OCI-LY7 (cell line): ENCODE measurements at regions not wholly inside any gene's neighbourhood (a gene's known extent, or its start where the extent isn't known, plus 50 kb on each side); places are given as distances from the start of the nearest gene placed in this dataset.

Experiments
- BruUV-seq: library from RNA; stranded (reverse); fragments of 400-500 nt; replicated peaks from 2 replicates; lab custom pipeline; 2021; lab: Mats Ljungman, UMichigan
- CTCF ChIA-PET: fragments of 300-600 bp; sonication (Branson Sonifier 250); formaldehyde crosslinking; loops from one replicate; lab custom pipeline; 2022; ENCODE audit warnings: antibody characterized with exemption; ENCODE audit not compliant: unreplicated experiment; lab: Charles Lee
- POLR2A ChIA-PET: fragments of 300-600 bp; sonication (Branson Sonifier 250); formaldehyde crosslinking; loops from one replicate; lab custom pipeline; 2022; ENCODE audit warnings: antibody characterized with exemption; lab: Charles Lee
- DNase-seq: peaks from one replicate; pipeline ENCODE4 v3.0.0-alpha.2; 2015; ENCODE audit warnings: low spot score
- H2AFZ ChIP-seq: fragments of 200-600 bp; sonication (generic), shearing (Covaris generic); 2 replicates; pipeline ENCODE4 v1.6.1; 2014; ENCODE audit warnings: mild to moderate bottlenecking, antibody characterized with exemption, low read length, moderate library complexity
- H3K27ac ChIP-seq: fragments of 200-600 bp; sonication (generic); 2 replicates; pipeline ENCODE4 v1.5.1; 2014; ENCODE audit warnings: mixed run types, low read depth, mild to moderate bottlenecking, moderate library complexity, low read length, inconsistent platforms; ENCODE audit not compliant: poor library complexity, severe bottlenecking
- H3K36me3 ChIP-seq: fragments of 200-600 bp; sonication (generic); 2 replicates; pipeline ENCODE4 v1.6.1; 2014; ENCODE audit warnings: mild to moderate bottlenecking, antibody characterized with exemption, low read length, moderate library complexity, mixed read lengths; ENCODE audit not compliant: insufficient read depth
- H3K4me1 ChIP-seq: fragments of 200-600 bp; sonication (generic); 2 replicates; pipeline ENCODE4 v1.5.1; 2014; ENCODE audit warnings: mild to moderate bottlenecking, low read length; ENCODE audit not compliant: insufficient read depth, poor library complexity, severe bottlenecking
- H3K4me2 ChIP-seq: fragments of 200-600 bp; sonication (generic); 2 replicates; pipeline ENCODE4 v1.6.1; 2014; ENCODE audit warnings: mild to moderate bottlenecking, low read length
- H3K4me3 ChIP-seq: fragments of 200-600 bp; sonication (generic); 2 replicates; pipeline ENCODE4 v1.5.1; 2014; ENCODE audit warnings: mild to moderate bottlenecking, low read depth, low read length; ENCODE audit not compliant: poor library complexity, severe bottlenecking
- H3K79me2 ChIP-seq: fragments of 200-600 bp; sonication (generic); 2 replicates; pipeline ENCODE4 v1.6.1; 2016; ENCODE audit warnings: low read depth, mild to moderate bottlenecking, low read length, moderate library complexity, mixed read lengths; ENCODE audit not compliant: insufficient read depth
- H3K9me2 ChIP-seq: fragments of 200-600 bp; sonication (generic); 2 replicates; pipeline ENCODE4 v1.6.1; 2016; ENCODE audit warnings: mild to moderate bottlenecking, low read length, mixed read lengths; ENCODE audit not compliant: insufficient read depth
- H3K9me3 ChIP-seq: fragments of 200-600 bp; sonication (generic); 2 replicates; pipeline ENCODE4 v1.6.1; 2014; ENCODE audit warnings: mild to moderate bottlenecking, mixed run types, low read length, mixed read lengths
- H4K20me1 ChIP-seq: fragments of 200-600 bp; sonication (generic); 2 replicates; pipeline ENCODE4 v1.6.1; 2014; ENCODE audit warnings: mild to moderate bottlenecking, antibody characterized with exemption, low read length, moderate library complexity, mixed read lengths; ENCODE audit not compliant: insufficient read depth
- EZH2phosphoT487 ChIP-seq: fragments of 200-600 bp; sonication (generic); IDR thresholded peaks from 2 replicates; pipeline ENCODE4 v1.6.1; 2018; ENCODE audit warnings: low read depth, borderline replicate concordance, mild to moderate bottlenecking, mixed run types, antibody characterized with exemption, low read length, moderate library complexity, mixed read lengths
- intact Hi-C: fragments of 100-400 bp; cut with micrococcal nuclease; formaldehyde crosslinking; loops from one replicate; pipeline ENCODE4 v1.10.0; 2022; ENCODE audit not compliant: unreplicated experiment
- TF ChIP-seq, protein P1 (sequence below): fragments of 200-600 bp; sonication (generic); conservative IDR thresholded peaks from 2 replicates; pipeline ENCODE4 v1.5.1; 2014; ENCODE audit warnings: mild to moderate bottlenecking, antibody characterized with exemption, low read length, moderate library complexity, mixed read lengths

DNA sequence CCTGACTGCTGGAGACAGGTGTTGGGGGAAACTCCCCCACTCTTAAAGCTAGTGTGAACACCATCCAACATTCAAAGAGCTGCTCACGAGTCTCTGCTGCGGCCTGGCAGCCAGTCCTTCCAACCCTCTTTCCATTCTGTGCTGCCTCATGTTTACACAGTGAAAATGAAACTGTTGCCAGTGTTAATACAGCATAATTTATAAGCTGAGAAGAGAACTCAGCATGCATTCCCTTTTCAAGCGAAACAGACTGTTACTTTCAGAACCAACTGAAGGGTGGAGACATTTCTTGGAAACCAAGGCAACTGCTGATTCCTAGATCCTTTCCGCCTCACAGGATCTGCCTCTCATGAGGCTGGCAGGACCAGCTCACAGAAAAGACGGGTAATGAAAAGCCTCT lies 533.8 kb upstream of the ID4 start:
- H3K79me2 ChIP-seq: no peaks in the 10 kb centered on the region
- no peaks in the 10 kb centered on the region for H3K4me1 ChIP-seq
- no TSS peak for BruUV-seq
- no peak for DNase-seq
- H3K4me3 ChIP-seq: no peak overlapping the region
- H4K20me1 ChIP-seq: no peaks in the 10 kb centered on the region
- no peak overlapping the region for H3K4me2 ChIP-seq
- H3K27ac ChIP-seq: no peak overlapping the region
- no peak overlapping the region for H2AFZ ChIP-seq
- H3K9me2 ChIP-seq: no peaks in the 10 kb centered on the region
- ChIA-PET CTCF (no interaction called here), POLR2A (interaction anchor here (0.7 kb wide), 1 partner anchor 63 kb away, joined by 3 read pairs; no protein-coding TSS in a partner anchor)
- no peaks in the 10 kb centered on the region for H3K9me3 ChIP-seq
- no peaks in the 10 kb centered on the region for H3K36me3 ChIP-seq
- intact Hi-C loops: no loop called here
- TF ChIP-seq EZH2phosphoT487: no peak
- TF ChIP-seq, protein P1, sequence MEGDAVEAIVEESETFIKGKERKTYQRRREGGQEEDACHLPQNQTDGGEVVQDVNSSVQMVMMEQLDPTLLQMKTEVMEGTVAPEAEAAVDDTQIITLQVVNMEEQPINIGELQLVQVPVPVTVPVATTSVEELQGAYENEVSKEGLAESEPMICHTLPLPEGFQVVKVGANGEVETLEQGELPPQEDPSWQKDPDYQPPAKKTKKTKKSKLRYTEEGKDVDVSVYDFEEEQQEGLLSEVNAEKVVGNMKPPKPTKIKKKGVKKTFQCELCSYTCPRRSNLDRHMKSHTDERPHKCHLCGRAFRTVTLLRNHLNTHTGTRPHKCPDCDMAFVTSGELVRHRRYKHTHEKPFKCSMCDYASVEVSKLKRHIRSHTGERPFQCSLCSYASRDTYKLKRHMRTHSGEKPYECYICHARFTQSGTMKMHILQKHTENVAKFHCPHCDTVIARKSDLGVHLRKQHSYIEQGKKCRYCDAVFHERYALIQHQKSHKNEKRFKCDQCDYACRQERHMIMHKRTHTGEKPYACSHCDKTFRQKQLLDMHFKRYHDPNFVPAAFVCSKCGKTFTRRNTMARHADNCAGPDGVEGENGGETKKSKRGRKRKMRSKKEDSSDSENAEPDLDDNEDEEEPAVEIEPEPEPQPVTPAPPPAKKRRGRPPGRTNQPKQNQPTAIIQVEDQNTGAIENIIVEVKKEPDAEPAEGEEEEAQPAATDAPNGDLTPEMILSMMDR: no peak

GRCh38 chr6:19309661-19310060 lies 527.5 kb upstream of the ID4 start:
- TF ChIP-seq EZH2phosphoT487: no peak
- TF ChIP-seq, protein P1: no peak
- peak; percentile 39 for DNase-seq
- CTCF ChIA-PET: no interaction called here
- no TSS peak for BruUV-seq
- H3K9me3 ChIP-seq: no peaks in the 10 kb centered on the region
- intact Hi-C loops: no loop called here
- H4K20me1 ChIP-seq: no peaks in the 10 kb centered on the region
- no peak overlapping the region for H2AFZ ChIP-seq
- H3K36me3 ChIP-seq: no peaks in the 10 kb centered on the region
- no peak overlapping the region for H3K4me2 ChIP-seq
- H3K4me3 ChIP-seq: no peak overlapping the region
- POLR2A ChIA-PET: interaction anchor here (0.6 kb wide), 2 partner anchors 323 to 580 kb away, joined by 3 read pairs; no protein-coding TSS in a partner anchor
- H3K27ac ChIP-seq: no peak overlapping the region
- no peaks in the 10 kb centered on the region for H3K9me2 ChIP-seq
- H3K4me1 ChIP-seq: no peaks in the 10 kb centered on the region
- no peaks in the 10 kb centered on the region for H3K79me2 ChIP-seq

DNA sequence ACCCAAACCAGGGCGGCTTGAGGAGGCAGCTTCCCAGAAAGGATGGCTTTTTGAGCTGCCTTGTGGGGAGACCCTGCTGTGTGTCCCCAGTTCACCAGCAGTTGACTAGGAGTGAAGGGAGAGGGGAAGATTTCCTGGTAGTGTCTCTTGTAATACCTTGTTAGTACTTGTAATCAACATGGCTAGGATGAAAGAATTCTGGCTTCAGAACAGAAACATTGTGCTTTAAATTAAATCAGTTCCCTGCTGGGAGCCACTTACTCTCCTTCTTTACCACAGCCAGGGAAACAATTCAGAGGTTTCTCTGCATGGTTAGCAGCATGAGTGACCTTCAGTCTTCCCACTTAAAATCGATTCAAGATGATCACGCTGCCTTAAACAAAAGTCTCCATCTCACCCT lies 525.4 kb upstream of the ID4 start:
- no peak overlapping the region for H3K4me2 ChIP-seq
- no peak overlapping the region for H3K27ac ChIP-seq
- ChIA-PET POLR2A (no interaction called here), CTCF (no interaction called here)
- H3K36me3 ChIP-seq: no peaks in the 10 kb centered on the region
- TF ChIP-seq, protein P1: no peak
- TF ChIP-seq EZH2phosphoT487: no peak
- H3K9me2 ChIP-seq: no peaks in the 10 kb centered on the region
- H3K79me2 ChIP-seq: no peaks in the 10 kb centered on the region
- no TSS peak for BruUV-seq
- H3K9me3 ChIP-seq: no peaks in the 10 kb centered on the region
- DNase-seq: no peak
- no peak overlapping the region for H3K4me3 ChIP-seq
- no peaks in the 10 kb centered on the region for H3K4me1 ChIP-seq
- H2AFZ ChIP-seq: no peak overlapping the region
- no peaks in the 10 kb centered on the region for H4K20me1 ChIP-seq
- intact Hi-C loops: no loop called here
